Activated T-cell treated with anti-CD3 and anti-CD28 coated beads for 1 hour (primary cell): ENCODE measurements at regions not wholly inside any gene's neighbourhood (a gene's known extent, or its start where the extent isn't known, plus 50 kb on each side); places are given as distances from the start of the nearest gene placed in this dataset.
"Not testable (repeated sequence)": the region's sequence is repeated elsewhere in the genome, so short reads cannot be mapped to it uniquely, and the experiment has no call there.

Experiments
- DNase-seq: peaks from one replicate; pipeline ENCODE4 v3.0.0-alpha.2; 2020; ENCODE audit warnings: low read depth

- not testable (repeated sequence) for DNase-seq
These were observed 58.3 kb downstream of the ART5 start for GRCh38 chr11:3583476-3583875.

GRCh38 chr11:3581389-3581725 is 60.4 kb downstream of the ART5 start:
- not testable (repeated sequence) for DNase-seq

GRCh38 chr11:3580487-3581388 is 61.1 kb downstream of the ART5 start:
- peak; percentile 45 for DNase-seq

GRCh38 chr11:3579600-3580459 is 62.0 kb downstream of the ART5 start:
- not testable (repeated sequence) for DNase-seq

GRCh38 chr11:3576066-3576604 is 65.7 kb downstream of the ART5 start:
- not testable (repeated sequence) for DNase-seq

- DNase-seq = not testable (repeated sequence)
These were observed 68.7 kb downstream of the ART5 start for GRCh38 chr11:3572976-3573647.

GRCh38 chr11:3571752-3572151 is 70.0 kb downstream of the ART5 start:
- not testable (repeated sequence) for DNase-seq

GRCh38 chr11:3565838-3566237 is 76.0 kb downstream of the ART5 start:
- DNase-seq = not testable (repeated sequence)

GRCh38 chr11:3564383-3564782 is 77.4 kb downstream of the ART5 start:
- DNase-seq = not testable (repeated sequence)

- not testable (repeated sequence) for DNase-seq
These were observed 87.2 kb downstream of the ART5 start for GRCh38 chr11:3554621-3555020.

- not testable (repeated sequence) for DNase-seq
These were observed 96.8 kb downstream of the ART5 start for GRCh38 chr11:3544990-3545389.

GRCh38 chr11:3538220-3538619 is 103.6 kb downstream of the ART5 start:
- DNase-seq = not testable (repeated sequence)

- not testable (repeated sequence) for DNase-seq
These were observed 104.5 kb downstream of the ART5 start for GRCh38 chr11:3537254-3537653.

GRCh38 chr11:3532958-3533357 is 108.8 kb downstream of the ART5 start:
- not testable (repeated sequence) for DNase-seq

- DNase-seq = not testable (repeated sequence)
These were observed 110.5 kb downstream of the ART5 start for GRCh38 chr11:3531280-3531679.

- DNase-seq = not testable (repeated sequence)
These were observed 118.2 kb downstream of the ART5 start for GRCh38 chr11:3523567-3523966.

GRCh38 chr11:3520905-3521304 is 120.9 kb downstream of the ART5 start:
- not testable (repeated sequence) for DNase-seq

GRCh38 chr11:3519841-3520240 is 122.0 kb downstream of the ART5 start:
- not testable (repeated sequence) for DNase-seq

- DNase-seq = not testable (repeated sequence)
These were observed 124.7 kb downstream of the ART5 start for GRCh38 chr11:3516934-3517567.

GRCh38 chr11:3516345-3516933 is 125.4 kb downstream of the ART5 start:
- not testable (repeated sequence) for DNase-seq
